ENCODE measurements at regions not wholly inside any gene's neighbourhood (a gene's known extent, or its start where the extent isn't known, plus 50 kb on each side); places are given as distances from the start of the nearest gene placed in this dataset.

DNA sequence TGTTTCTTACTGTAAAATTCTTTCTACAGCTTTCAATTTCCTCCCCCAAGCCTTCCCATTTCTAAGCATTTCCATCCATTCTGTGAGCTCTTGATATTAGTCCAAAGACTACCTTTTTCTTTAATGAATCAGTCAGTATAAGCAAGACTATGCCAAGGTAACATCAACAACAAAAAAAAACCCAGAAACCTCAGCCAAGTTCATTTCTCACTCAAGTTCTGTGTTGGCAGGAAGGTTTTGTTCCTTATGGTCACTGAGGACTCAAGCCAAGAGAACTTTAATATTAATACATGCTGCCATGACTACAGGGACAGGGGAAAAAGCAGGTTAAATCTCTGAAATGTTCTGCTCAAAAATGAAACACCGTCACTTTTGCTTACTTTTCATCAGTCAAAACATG, 621.2 kb upstream of the NRP1 start:
- TF ChIP-seq, protein P1, sequence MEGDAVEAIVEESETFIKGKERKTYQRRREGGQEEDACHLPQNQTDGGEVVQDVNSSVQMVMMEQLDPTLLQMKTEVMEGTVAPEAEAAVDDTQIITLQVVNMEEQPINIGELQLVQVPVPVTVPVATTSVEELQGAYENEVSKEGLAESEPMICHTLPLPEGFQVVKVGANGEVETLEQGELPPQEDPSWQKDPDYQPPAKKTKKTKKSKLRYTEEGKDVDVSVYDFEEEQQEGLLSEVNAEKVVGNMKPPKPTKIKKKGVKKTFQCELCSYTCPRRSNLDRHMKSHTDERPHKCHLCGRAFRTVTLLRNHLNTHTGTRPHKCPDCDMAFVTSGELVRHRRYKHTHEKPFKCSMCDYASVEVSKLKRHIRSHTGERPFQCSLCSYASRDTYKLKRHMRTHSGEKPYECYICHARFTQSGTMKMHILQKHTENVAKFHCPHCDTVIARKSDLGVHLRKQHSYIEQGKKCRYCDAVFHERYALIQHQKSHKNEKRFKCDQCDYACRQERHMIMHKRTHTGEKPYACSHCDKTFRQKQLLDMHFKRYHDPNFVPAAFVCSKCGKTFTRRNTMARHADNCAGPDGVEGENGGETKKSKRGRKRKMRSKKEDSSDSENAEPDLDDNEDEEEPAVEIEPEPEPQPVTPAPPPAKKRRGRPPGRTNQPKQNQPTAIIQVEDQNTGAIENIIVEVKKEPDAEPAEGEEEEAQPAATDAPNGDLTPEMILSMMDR (IDR thresholded peaks at IDR 0.05): no peak
- TF ChIP-seq POLR2A (IDR thresholded peaks at IDR 0.05): no peak
